A673 (cell line): ENCODE measurements at regions not wholly inside any gene's neighbourhood (a gene's known extent, or its start where the extent isn't known, plus 50 kb on each side); places are given as distances from the start of the nearest gene placed in this dataset.
"Not testable (repeated sequence)": the region's sequence is repeated elsewhere in the genome, so short reads cannot be mapped to it uniquely, and the experiment has no call there.

Experiments used
- BruUV-seq: library from RNA; stranded (reverse); fragments of 400-500 nt; replicated peaks from 2 replicates; lab custom pipeline; 2021; lab: Mats Ljungman, UMichigan
- CTCF ChIA-PET: fragments of 300-600 bp; sonication (Branson Sonifier 250); formaldehyde crosslinking; loops from one replicate; lab custom pipeline; 2022; ENCODE audit warnings: antibody characterized with exemption; lab: Charles Lee
- POLR2A ChIA-PET: fragments of 300-600 bp; sonication (Branson Sonifier 250); formaldehyde crosslinking; loops from one replicate; lab custom pipeline; 2022; ENCODE audit warnings: antibody characterized with exemption; ENCODE audit not compliant: low non-redundant PET; lab: Charles Lee
- DNase-seq: peaks from one replicate; pipeline ENCODE4 v3.0.0-alpha.2; 2015; ENCODE audit warnings: low spot score
- H3K27ac ChIP-seq: fragments of 200-600 bp; sonication (generic); 2 replicates; pipeline ENCODE4 v1.5.1; 2016; ENCODE audit warnings: mixed run types, low read depth, mild to moderate bottlenecking, mixed read lengths, antibody characterized with exemption, low read length; ENCODE audit not compliant: poor library complexity, severe bottlenecking
- H3K27me3 ChIP-seq: fragments of 200-600 bp; sonication (generic); replicated peaks from 2 replicates; pipeline ENCODE4 v1.6.1; 2017; ENCODE audit warnings: mixed run types, low read depth, mild to moderate bottlenecking, mixed read lengths, antibody characterized with exemption, low read length; ENCODE audit not compliant: insufficient read depth, poor library complexity
- H3K36me3 ChIP-seq: fragments of 200-600 bp; sonication (generic); 2 replicates; pipeline ENCODE4 v1.6.1; 2016; ENCODE audit warnings: mixed run types, mild to moderate bottlenecking, mixed read lengths, antibody characterized with exemption, low read length; ENCODE audit not compliant: insufficient read depth, poor library complexity, severe bottlenecking
- H3K4me1 ChIP-seq: fragments of 200-600 bp; sonication (generic); 2 replicates; pipeline ENCODE4 v1.6.1; 2017; ENCODE audit warnings: mixed run types, mild to moderate bottlenecking, mixed read lengths, antibody characterized with exemption, low read length; ENCODE audit not compliant: insufficient read depth, poor library complexity, severe bottlenecking
- H3K4me3 ChIP-seq: fragments of 200-600 bp; sonication (generic); 2 replicates; pipeline ENCODE4 v1.5.1; 2016; ENCODE audit warnings: low read depth, mixed run types, mild to moderate bottlenecking, mixed read lengths, low read length; ENCODE audit not compliant: poor library complexity, severe bottlenecking
- H3K9me3 ChIP-seq: fragments of 200-600 bp; sonication (generic); 2 replicates; pipeline ENCODE4 v1.6.1; 2016; ENCODE audit warnings: mixed run types, low read depth, mild to moderate bottlenecking, mixed read lengths, antibody characterized with exemption, low read length; ENCODE audit not compliant: poor library complexity, severe bottlenecking
- CTCF ChIP-seq: fragments of 300-800, 200-600 bp; sonication (generic); conservative IDR thresholded peaks from 2 replicates; pipeline ENCODE4 v1.5.1; 2017; ENCODE audit warnings: low read depth, mild to moderate bottlenecking, antibody characterized with exemption, low read length, moderate library complexity, mixed read lengths
- EZH2 ChIP-seq: fragments of 200-600 bp; sonication (generic); IDR thresholded peaks from 2 replicates; pipeline ENCODE4 v1.6.1; 2017; ENCODE audit warnings: borderline replicate concordance, low read depth, mild to moderate bottlenecking, mixed read lengths, antibody characterized with exemption, low read length; ENCODE audit not compliant: poor library complexity, severe bottlenecking
- intact Hi-C: fragments of 100-400 bp; cut with micrococcal nuclease; formaldehyde crosslinking; loops from one replicate; pipeline ENCODE4 v1.10.0; 2022; ENCODE audit not compliant: unreplicated experiment

- Histone ChIP-seq H3K36me3 (no peaks in the 10 kb centered on the region), H3K27me3 (no peaks in the 10 kb centered on the region), H3K4me3 (no peak overlapping the region), H3K4me1 (no peaks in the 10 kb centered on the region), H3K9me3 (no peaks in the 10 kb centered on the region), H3K27ac (no peak overlapping the region)
- TF ChIP-seq EZH2 (no peak), CTCF (no peak)
- BruUV-seq: no TSS peak
- intact Hi-C loops: no loop called here
- POLR2A ChIA-PET: no interaction called here
- CTCF ChIA-PET: no interaction called here
- no peak for DNase-seq
Measured at GRCh38 chr4:134624365-134624764, 422.8 kb upstream of the PABPC4L start.

- H3K4me3 ChIP-seq, H3K36me3 ChIP-seq, DNase-seq, H3K4me1 ChIP-seq, CTCF ChIA-PET, H3K27me3 ChIP-seq, H3K9me3 ChIP-seq, POLR2A ChIA-PET, BruUV-seq, intact Hi-C loops, H3K27ac ChIP-seq: not testable (repeated sequence)
Measured at GRCh38 chr4:134622626-134623575, 421.3 kb upstream of the PABPC4L start.

GRCh38 chr4:134622199-134622598, 420.6 kb upstream of the PABPC4L start:
- DNase-seq: no peak
- H3K36me3 ChIP-seq: no peaks in the 10 kb centered on the region
- TF ChIP-seq EZH2 (no peak), CTCF (no peak)
- BruUV-seq: no TSS peak
- no peak overlapping the region for H3K4me3 ChIP-seq
- H3K9me3 ChIP-seq: no peaks in the 10 kb centered on the region
- no peak overlapping the region for H3K27ac ChIP-seq
- intact Hi-C loops: no loop called here
- no peaks in the 10 kb centered on the region for H3K27me3 ChIP-seq
- no peaks in the 10 kb centered on the region for H3K4me1 ChIP-seq
- ChIA-PET CTCF (no interaction called here), POLR2A (no interaction called here)

GRCh38 chr4:134621715-134622114, 420.1 kb upstream of the PABPC4L start:
- intact Hi-C loops, CTCF ChIA-PET, DNase-seq, H3K27me3 ChIP-seq, H3K27ac ChIP-seq, H3K4me3 ChIP-seq, H3K36me3 ChIP-seq, POLR2A ChIA-PET, H3K4me1 ChIP-seq, H3K9me3 ChIP-seq, BruUV-seq: not testable (repeated sequence)
